Nephron progenitor cell (in vitro differentiated cells): ENCODE measurements at regions not wholly inside any gene's neighbourhood (a gene's known extent, or its start where the extent isn't known, plus 50 kb on each side); places are given as distances from the start of the nearest gene placed in this dataset.
"Not testable (repeated sequence)": the region's sequence is repeated elsewhere in the genome, so short reads cannot be mapped to it uniquely, and the experiment has no call there.

ENCODE experiments used
- DNase-seq: peaks from one replicate; pipeline ENCODE4 v3.0.0; 2021
- H3K27ac Mint-ChIP-seq: 2 replicates; pipeline ENCODE4 v1.8.0; 2021; ENCODE audit warnings: mild to moderate bottlenecking, moderate library complexity, mixed read lengths
- H3K27me3 Mint-ChIP-seq: 2 replicates; pipeline ENCODE4 v1.8.0; 2021; ENCODE audit warnings: mild to moderate bottlenecking, low read depth, mixed read lengths; ENCODE audit not compliant: poor library complexity
- H3K36me3 Mint-ChIP-seq: 2 replicates; pipeline ENCODE4 v1.8.0; 2021; ENCODE audit warnings: low read depth, mixed read lengths
- H3K4me1 Mint-ChIP-seq: 2 replicates; pipeline ENCODE4 v1.8.0; 2021; ENCODE audit warnings: mixed read lengths
- H3K4me3 Mint-ChIP-seq: 2 replicates; pipeline ENCODE4 v1.8.0; 2021; ENCODE audit warnings: mild to moderate bottlenecking, moderate library complexity, mixed read lengths
- H3K9me3 Mint-ChIP-seq: 2 replicates; pipeline ENCODE4 v1.8.0; 2021; ENCODE audit warnings: mild to moderate bottlenecking, moderate library complexity, mixed read lengths
- TF ChIP-seq, protein P1 (sequence below): fragments of 200-600 bp; sonication (generic); IDR thresholded peaks from 2 replicates; pipeline ENCODE4 v1.5.0; 2021; ENCODE audit warnings: antibody characterized with exemption

DNA sequence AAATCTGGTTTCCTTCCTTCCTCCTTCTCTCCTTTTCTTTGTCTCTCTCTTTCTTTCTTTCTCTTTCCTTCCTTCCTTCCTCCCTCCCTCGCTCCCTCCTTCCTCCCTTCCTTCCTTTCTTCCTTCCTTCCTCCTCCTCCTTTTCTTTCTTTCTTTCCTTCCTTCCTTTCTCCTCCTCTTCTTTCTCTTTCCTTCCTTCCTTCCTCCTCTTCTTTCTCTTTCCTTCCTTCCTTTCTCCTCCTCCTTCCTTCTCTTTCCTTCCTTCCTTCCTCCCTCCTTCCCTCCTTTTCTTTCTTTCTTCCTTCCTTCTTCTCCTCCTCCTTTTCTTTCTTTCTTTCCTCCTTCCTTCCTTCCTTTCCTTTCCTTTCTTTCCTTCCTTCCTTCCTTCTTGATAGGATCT is 61.2 kb downstream of the VIP start:
- Mint-ChIP-seq H3K36me3 (no peaks in the 10 kb centered on the region), H3K4me1 (no peaks in the 10 kb centered on the region), H3K9me3 (no peaks in the 10 kb centered on the region), H3K27ac (peak overlapping the region; percentile 9), H3K27me3 (peaks cover 4% of the 10 kb centered on the region), H3K4me3 (no peak overlapping the region)
- TF ChIP-seq, protein P1, sequence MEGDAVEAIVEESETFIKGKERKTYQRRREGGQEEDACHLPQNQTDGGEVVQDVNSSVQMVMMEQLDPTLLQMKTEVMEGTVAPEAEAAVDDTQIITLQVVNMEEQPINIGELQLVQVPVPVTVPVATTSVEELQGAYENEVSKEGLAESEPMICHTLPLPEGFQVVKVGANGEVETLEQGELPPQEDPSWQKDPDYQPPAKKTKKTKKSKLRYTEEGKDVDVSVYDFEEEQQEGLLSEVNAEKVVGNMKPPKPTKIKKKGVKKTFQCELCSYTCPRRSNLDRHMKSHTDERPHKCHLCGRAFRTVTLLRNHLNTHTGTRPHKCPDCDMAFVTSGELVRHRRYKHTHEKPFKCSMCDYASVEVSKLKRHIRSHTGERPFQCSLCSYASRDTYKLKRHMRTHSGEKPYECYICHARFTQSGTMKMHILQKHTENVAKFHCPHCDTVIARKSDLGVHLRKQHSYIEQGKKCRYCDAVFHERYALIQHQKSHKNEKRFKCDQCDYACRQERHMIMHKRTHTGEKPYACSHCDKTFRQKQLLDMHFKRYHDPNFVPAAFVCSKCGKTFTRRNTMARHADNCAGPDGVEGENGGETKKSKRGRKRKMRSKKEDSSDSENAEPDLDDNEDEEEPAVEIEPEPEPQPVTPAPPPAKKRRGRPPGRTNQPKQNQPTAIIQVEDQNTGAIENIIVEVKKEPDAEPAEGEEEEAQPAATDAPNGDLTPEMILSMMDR = no peak
- no peak for DNase-seq

- no peak for DNase-seq
- Mint-ChIP-seq H3K4me1 (no peaks in the 10 kb centered on the region), H3K36me3 (no peaks in the 10 kb centered on the region), H3K9me3 (no peaks in the 10 kb centered on the region), H3K27me3 (peaks cover 4% of the 10 kb centered on the region), H3K27ac (no peak overlapping the region), H3K4me3 (no peak overlapping the region)
- TF ChIP-seq, protein P1 = no peak
Measured at GRCh38 chr6:152815230-152815872, 64.8 kb downstream of the VIP start.

DNA sequence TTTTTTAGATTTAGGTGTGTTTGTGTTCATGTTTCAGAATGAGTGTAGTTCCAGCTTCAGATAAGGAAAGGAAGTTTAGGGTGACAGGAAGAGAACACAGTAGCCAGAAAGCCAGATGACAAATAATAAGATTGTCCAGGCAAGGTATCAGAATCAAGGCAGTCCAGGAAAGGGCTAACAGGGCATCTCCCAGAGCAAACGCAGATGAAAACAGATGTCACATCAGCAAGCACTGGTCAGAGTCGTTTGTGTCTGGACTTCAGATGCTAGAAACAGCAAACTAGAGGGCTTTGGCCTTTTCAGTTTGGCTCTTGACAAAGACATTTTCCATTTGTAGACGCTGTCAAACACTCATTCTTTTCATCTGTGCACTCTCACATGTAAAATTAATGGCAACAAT is 65.5 kb downstream of the VIP start:
- H3K4me3 Mint-ChIP-seq = no peak overlapping the region
- peaks cover 4% of the 10 kb centered on the region for H3K27me3 Mint-ChIP-seq
- H3K27ac Mint-ChIP-seq = no peak overlapping the region
- TF ChIP-seq, protein P1 = no peak
- no peaks in the 10 kb centered on the region for H3K4me1 Mint-ChIP-seq
- DNase-seq = no peak
- no peaks in the 10 kb centered on the region for H3K9me3 Mint-ChIP-seq
- no peaks in the 10 kb centered on the region for H3K36me3 Mint-ChIP-seq

DNA sequence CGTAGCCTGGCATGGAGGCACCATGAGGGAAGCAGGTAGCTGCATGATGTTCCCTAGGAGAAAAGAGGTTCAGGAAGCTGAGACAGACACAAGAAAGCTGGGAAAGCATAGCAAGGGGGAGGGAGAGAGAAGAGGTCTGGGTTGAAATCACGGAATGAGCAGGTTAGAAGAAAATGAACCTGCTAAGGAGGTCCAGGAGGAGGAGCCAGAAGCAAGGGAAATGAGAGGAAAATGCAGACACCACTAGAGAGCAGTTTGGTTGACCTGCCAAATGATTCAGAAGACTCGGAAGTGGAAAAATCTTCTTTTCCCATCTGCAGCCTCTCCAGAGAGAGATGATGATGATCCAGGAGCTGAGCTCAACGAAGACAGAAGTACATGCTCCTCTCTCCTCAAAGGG is 70.9 kb downstream of the VIP start:
- no peaks in the 10 kb centered on the region for H3K4me1 Mint-ChIP-seq
- no peaks in the 10 kb centered on the region for H3K27me3 Mint-ChIP-seq
- H3K9me3 Mint-ChIP-seq = no peaks in the 10 kb centered on the region
- no peak overlapping the region for H3K27ac Mint-ChIP-seq
- DNase-seq = no peak
- no peak overlapping the region for H3K4me3 Mint-ChIP-seq
- no peaks in the 10 kb centered on the region for H3K36me3 Mint-ChIP-seq
- TF ChIP-seq, protein P1 = no peak

DNA sequence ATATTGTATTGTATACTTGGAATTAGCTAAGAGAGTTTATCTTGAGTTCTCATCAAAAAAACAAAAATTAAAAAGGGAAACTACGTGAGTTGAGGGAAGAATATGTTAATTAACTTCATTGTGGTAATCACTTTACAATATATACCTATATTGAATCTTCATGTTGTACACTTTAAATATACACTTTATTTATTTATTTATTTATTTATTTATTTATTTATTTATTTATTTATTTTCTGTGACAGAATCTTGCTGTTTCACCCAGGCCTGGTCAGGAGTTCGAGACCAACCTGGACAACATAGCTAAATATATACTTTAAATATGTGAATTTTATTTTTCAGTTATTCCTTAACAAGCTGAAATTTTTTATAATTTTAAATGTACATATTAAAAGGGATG is 74.1 kb downstream of the VIP start:
- no peaks in the 10 kb centered on the region for H3K4me1 Mint-ChIP-seq
- H3K36me3 Mint-ChIP-seq = no peaks in the 10 kb centered on the region
- no peaks in the 10 kb centered on the region for H3K27me3 Mint-ChIP-seq
- H3K4me3 Mint-ChIP-seq = no peak overlapping the region
- H3K27ac Mint-ChIP-seq = no peak overlapping the region
- H3K9me3 Mint-ChIP-seq = no peaks in the 10 kb centered on the region
- TF ChIP-seq, protein P1 = no peak
- no peak for DNase-seq

DNA sequence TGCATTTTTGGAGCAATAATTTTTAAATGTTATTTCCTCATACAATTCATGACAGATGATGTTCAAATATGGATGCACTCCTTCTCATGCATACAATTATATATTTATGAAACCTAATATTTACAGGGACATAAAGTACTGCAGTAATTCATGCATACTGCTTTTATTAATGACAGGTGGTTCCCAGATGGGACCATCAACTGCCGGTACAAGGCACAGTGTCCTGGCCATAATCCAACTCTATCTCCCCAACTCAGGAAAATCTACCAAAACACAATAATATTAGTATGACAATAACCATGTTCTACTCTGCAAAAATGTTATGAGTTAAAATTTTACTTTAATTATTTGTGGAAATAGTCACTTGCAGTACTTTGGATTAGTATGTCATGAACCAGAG is 77.8 kb downstream of the VIP start:
- no peak overlapping the region for H3K27ac Mint-ChIP-seq
- no peaks in the 10 kb centered on the region for H3K36me3 Mint-ChIP-seq
- H3K27me3 Mint-ChIP-seq = no peaks in the 10 kb centered on the region
- no peaks in the 10 kb centered on the region for H3K9me3 Mint-ChIP-seq
- peaks cover 6% of the 10 kb centered on the region for H3K4me1 Mint-ChIP-seq
- no peak overlapping the region for H3K4me3 Mint-ChIP-seq
- TF ChIP-seq, protein P1 = no peak
- no peak for DNase-seq

DNA sequence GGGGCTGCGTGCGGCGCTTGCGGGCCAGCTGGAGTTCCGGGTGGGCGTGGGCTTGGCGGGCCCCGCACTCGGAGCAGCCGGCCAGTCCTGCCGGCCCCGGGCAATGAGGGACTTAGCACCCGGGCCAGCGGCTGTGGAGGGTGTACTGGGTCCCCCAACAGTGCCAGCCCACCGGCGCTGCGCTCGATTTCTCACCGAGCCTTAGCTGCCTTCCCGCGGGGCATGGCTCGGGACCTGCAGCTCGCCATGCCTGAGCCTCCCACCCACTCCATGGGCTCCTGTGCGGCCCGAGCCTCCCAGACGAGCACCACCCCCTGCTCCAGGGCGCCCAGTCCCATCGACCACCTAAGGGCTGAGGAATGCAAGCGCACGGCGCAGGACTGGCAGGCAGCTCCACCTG is 83.8 kb downstream of the VIP start:
- not testable (repeated sequence) for H3K4me1 Mint-ChIP-seq, DNase-seq, H3K27me3 Mint-ChIP-seq, H3K4me3 Mint-ChIP-seq, H3K27ac Mint-ChIP-seq, H3K36me3 Mint-ChIP-seq
- H3K9me3 Mint-ChIP-seq = peaks cover 11% of the 10 kb centered on the region
